GM12878 (cell line): ENCODE measurements at regions not wholly inside any gene's neighbourhood (a gene's known extent, or its start where the extent isn't known, plus 50 kb on each side); places are given as distances from the start of the nearest gene placed in this dataset.

ENCODE experiments used
- ATAC-seq: fragments of 200-7000 bp; cut with Tn5 transposase; 3 replicates; pipeline ENCODE4 v1.9.1; 2020; ENCODE audit warnings: mild to moderate bottlenecking, moderate library complexity
- BruUV-seq: library from RNA; stranded (reverse); fragments of 400-500 nt; replicated peaks from 2 replicates; lab custom pipeline; 2021; lab: Mats Ljungman, UMichigan
- CTCF ChIA-PET: fragments of 300-600 bp; sonication (Branson Sonifier 250); formaldehyde crosslinking; extraction: SDS; loops from one replicate; lab custom pipeline; 2021; ENCODE audit warnings: inconsistent platforms; lab: Yijun Ruan, JAX
- POLR2A ChIA-PET: fragments of 350-600 bp; formaldehyde crosslinking; extraction: SDS; loops from one replicate; lab custom pipeline; 2021; ENCODE audit warnings: inconsistent platforms; lab: Charles Lee
- RAD21 ChIA-PET: fragments of 300-600 bp; sonication (Branson Sonifier 250); formaldehyde crosslinking; loops from one replicate; lab custom pipeline; 2023; ENCODE audit warnings: antibody characterized with exemption; ENCODE audit not compliant: unreplicated experiment; lab: Charles Lee
- SMC1A ChIA-PET: fragments of 300-600 bp; sonication (Branson Sonifier 250); formaldehyde crosslinking; loops from one replicate; lab custom pipeline; 2023; ENCODE audit not compliant: unreplicated experiment, uncharacterized antibody; lab: Charles Lee
- DNase-seq: peaks from one replicate; pipeline ENCODE4 v3.0.0-alpha.2; 2011; ENCODE audit warnings: low read depth, low spot score
- FAIRE-seq: peaks from 3 replicates; lab custom pipeline; 2011; peaks lifted over from hg19 to GRCh38; lab: Jason Lieb, UNC
- H2AFZ ChIP-seq: 2 replicates; pipeline ENCODE4 v1.6.0; 2011; ENCODE audit warnings: low read depth, low read length, control low read depth; ENCODE audit not compliant: control insufficient read depth
- H3K27ac ChIP-seq: 2 replicates; pipeline ENCODE4 v1.5.1; 2011; ENCODE audit warnings: control low read depth; ENCODE audit not compliant: control insufficient read depth, insufficient read depth
- H3K27me3 ChIP-seq, 2 experiments: replicated peaks in 1 of 2; 2 replicates each; pipeline versions ENCODE4 v1.6.0 to v1.6.1; 2011; ENCODE audit warnings: low read length in 1 of 2; ENCODE audit not compliant: control insufficient read depth in 2 of 2, insufficient read depth in 2 of 2
- H3K36me3 ChIP-seq, 2 experiments: 2 replicates each; pipeline ENCODE4 v1.5.1; 2011; ENCODE audit warnings: low read length in 1 of 2; ENCODE audit not compliant: control insufficient read depth in 2 of 2, insufficient read depth in 2 of 2
- H3K4me1 ChIP-seq: 2 replicates; pipeline ENCODE4 v1.6.1; 2011; ENCODE audit warnings: mild to moderate bottlenecking, low read length, moderate library complexity, mixed read lengths; ENCODE audit not compliant: control insufficient read depth, insufficient read depth
- H3K4me2 ChIP-seq: 2 replicates; pipeline ENCODE4 v1.6.0; 2011; ENCODE audit warnings: control low read depth; ENCODE audit not compliant: control insufficient read depth, insufficient read depth
- H3K4me3 ChIP-seq: fragments of 200-600 bp; sonication (generic); 2 replicates; pipeline ENCODE4 v1.5.1; 2016
- H3K79me2 ChIP-seq: 2 replicates; pipeline ENCODE4 v1.6.0; 2011; ENCODE audit warnings: low read length; ENCODE audit not compliant: control insufficient read depth, insufficient read depth
- H3K9ac ChIP-seq: 2 replicates; pipeline ENCODE4 v1.8.0; 2011; ENCODE audit warnings: low read length, control low read depth, mixed read lengths; ENCODE audit not compliant: control insufficient read depth, insufficient read depth
- H3K9me3 ChIP-seq: replicated peaks from 3 replicates; pipeline ENCODE4 v1.5.1; 2011; ENCODE audit warnings: mild to moderate bottlenecking, low read length; ENCODE audit not compliant: control insufficient read depth, insufficient read depth
- H4K20me1 ChIP-seq: 2 replicates; pipeline ENCODE4 v1.6.0; 2011; ENCODE audit not compliant: control insufficient read depth, insufficient read depth
- ATF7 ChIP-seq: fragments of 450-650 bp; IDR thresholded peaks from 2 replicates; pipeline ENCODE4 v1.6.1; 2016; ENCODE audit warnings: low read depth, mild to moderate bottlenecking
- CBX5 ChIP-seq: sonication (generic); IDR thresholded peaks from 2 replicates; pipeline ENCODE4 v1.6.1; 2016; ENCODE audit warnings: low read depth, moderate library complexity, mild to moderate bottlenecking, inconsistent platforms
- CUX1 ChIP-seq: IDR thresholded peaks from 2 replicates; pipeline ENCODE4 v1.6.1; 2012; ENCODE audit warnings: improper control_type of control experiment, low read depth, low read length; ENCODE audit not compliant: insufficient replicate concordance
- ESRRA ChIP-seq: IDR thresholded peaks from 2 replicates; pipeline ENCODE4 v1.6.1; 2012; ENCODE audit warnings: mild to moderate bottlenecking, low read length, improper control_type of control experiment
- PBX3 ChIP-seq: IDR thresholded peaks from 2 replicates; pipeline ENCODE4 v1.6.1; 2011; ENCODE audit warnings: mild to moderate bottlenecking, low read depth, low read length, moderate library complexity; ENCODE audit not compliant: insufficient replicate concordance
- POLR2A ChIP-seq: IDR thresholded peaks from 2 replicates; pipeline ENCODE4 v1.6.1; 2011; ENCODE audit warnings: low read depth, mild to moderate bottlenecking, low read length
- POLR2AphosphoS5 ChIP-seq: IDR thresholded peaks from 2 replicates; pipeline ENCODE4 v1.6.1; 2011; ENCODE audit warnings: mild to moderate bottlenecking, low read length, inconsistent platforms
- RELB ChIP-seq: fragments of 450-650 bp; IDR thresholded peaks from 2 replicates; pipeline ENCODE4 v1.6.1; 2017; ENCODE audit warnings: low read depth, mild to moderate bottlenecking, moderate library complexity
- SMARCA5 ChIP-seq: fragments of 450-650 bp; IDR thresholded peaks from 2 replicates; pipeline ENCODE4 v1.6.1; 2017; ENCODE audit warnings: mild to moderate bottlenecking
- SREBF1 ChIP-seq: IDR thresholded peaks from 2 replicates; pipeline ENCODE4 v1.6.1; 2012; ENCODE audit warnings: mild to moderate bottlenecking, low read length
- SUPT20H ChIP-seq: IDR thresholded peaks from 2 replicates; pipeline ENCODE4 v1.6.1; 2011; ENCODE audit warnings: low read depth, mild to moderate bottlenecking, low read length, moderate library complexity, borderline replicate concordance; ENCODE audit not compliant: control insufficient read depth
- USF2 ChIP-seq: IDR thresholded peaks from 2 replicates; pipeline ENCODE4 v1.6.1; 2011; ENCODE audit warnings: low read depth, low read length, improper control_type of control experiment, borderline replicate concordance
- YBX1 ChIP-seq: fragments of 450-650 bp; IDR thresholded peaks from 2 replicates; pipeline ENCODE4 v1.6.1; 2016; ENCODE audit warnings: antibody characterized with exemption
- WGBS: methylation state at CpG from one replicate; pipeline ENCODE4 v1.1.6; 2016; ENCODE audit warnings: low lambda C conversion rate; ENCODE audit not compliant: insufficient replicate concordance, insufficient coverage; ENCODE audit errors: missing lambda C conversion rate; 5-methylcytosine and 5-hydroxymethylcytosine counted together
- in situ Hi-C: fragments of 300-500 bp; cut with MboI; formaldehyde crosslinking; loops from 9 replicates; pipeline ENCODE4 v1.14.3; 2018; ENCODE audit warnings: mixed read lengths
- intact Hi-C: fragments of 100-400 bp; cut with micrococcal nuclease; formaldehyde crosslinking; loops from one replicate; pipeline ENCODE4 v1.14.2; 2022; ENCODE audit not compliant: unreplicated experiment
- TF ChIP-seq, protein P1 (sequence below), 3 experiments: IDR thresholded peaks in 2 of 3; conservative IDR thresholded peaks in 1 of 3; 2 replicates each; pipeline ENCODE4 v1.5.1; 2011; ENCODE audit warnings: low read depth in 3 of 3, low read length in 3 of 3, mild to moderate bottlenecking in 3 of 3, control low read depth in 2 of 3, moderate library complexity in 2 of 3, inconsistent platforms in 1 of 3, mixed read lengths in 1 of 3; ENCODE audit not compliant: control insufficient read depth in 2 of 3, insufficient read depth in 1 of 3; ENCODE audit errors: extremely low read depth in 1 of 3

DNA sequence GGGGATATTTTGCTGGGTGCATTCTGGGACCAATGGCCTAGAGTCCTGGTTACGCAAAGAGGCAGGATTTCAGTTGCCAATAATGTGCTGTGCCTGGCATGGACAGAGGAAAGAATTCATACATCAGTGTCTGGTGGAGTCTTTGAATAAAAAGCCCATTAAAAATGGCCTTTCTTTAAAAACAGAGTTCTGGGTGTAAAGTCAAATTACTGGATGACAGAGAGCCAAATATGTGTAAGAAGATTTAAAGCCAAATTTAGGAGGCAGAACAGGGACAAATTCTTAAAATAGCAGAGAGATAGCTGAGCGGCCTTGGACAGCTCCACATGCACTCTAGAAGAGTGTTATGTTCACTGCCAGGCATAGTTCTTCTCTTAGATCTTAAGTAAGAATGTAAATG lies 60.8 kb upstream of the MEOX2 start:
- intact Hi-C loops (no loop called here), in situ Hi-C loops (no loop called here)
- H3K36me3 ChIP-seq = no peaks in the 10 kb centered on the region
- no TSS peak for BruUV-seq
- H3K27me3 ChIP-seq = no peaks in the 10 kb centered on the region
- ChIA-PET POLR2A (no interaction called here), RAD21 (no interaction called here), SMC1A (no interaction called here), CTCF (no interaction called here)
- no peak for ATAC-seq
- H3K9ac ChIP-seq = no peak overlapping the region
- no peak overlapping the region for H3K4me3 ChIP-seq
- H3K27ac ChIP-seq = no peak overlapping the region
- no peak for DNase-seq
- H4K20me1 ChIP-seq = no peaks in the 10 kb centered on the region
- no peak overlapping the region for H2AFZ ChIP-seq
- H3K4me1 ChIP-seq = no peaks in the 10 kb centered on the region
- FAIRE-seq = no peak
- H3K4me2 ChIP-seq = no peak overlapping the region
- no peaks in the 10 kb centered on the region for H3K79me2 ChIP-seq
- WGBS = 14% methylated on average over 2 of the region's 2 CpGs
- no peaks in the 10 kb centered on the region for H3K9me3 ChIP-seq
- TF ChIP-seq, protein P1, sequence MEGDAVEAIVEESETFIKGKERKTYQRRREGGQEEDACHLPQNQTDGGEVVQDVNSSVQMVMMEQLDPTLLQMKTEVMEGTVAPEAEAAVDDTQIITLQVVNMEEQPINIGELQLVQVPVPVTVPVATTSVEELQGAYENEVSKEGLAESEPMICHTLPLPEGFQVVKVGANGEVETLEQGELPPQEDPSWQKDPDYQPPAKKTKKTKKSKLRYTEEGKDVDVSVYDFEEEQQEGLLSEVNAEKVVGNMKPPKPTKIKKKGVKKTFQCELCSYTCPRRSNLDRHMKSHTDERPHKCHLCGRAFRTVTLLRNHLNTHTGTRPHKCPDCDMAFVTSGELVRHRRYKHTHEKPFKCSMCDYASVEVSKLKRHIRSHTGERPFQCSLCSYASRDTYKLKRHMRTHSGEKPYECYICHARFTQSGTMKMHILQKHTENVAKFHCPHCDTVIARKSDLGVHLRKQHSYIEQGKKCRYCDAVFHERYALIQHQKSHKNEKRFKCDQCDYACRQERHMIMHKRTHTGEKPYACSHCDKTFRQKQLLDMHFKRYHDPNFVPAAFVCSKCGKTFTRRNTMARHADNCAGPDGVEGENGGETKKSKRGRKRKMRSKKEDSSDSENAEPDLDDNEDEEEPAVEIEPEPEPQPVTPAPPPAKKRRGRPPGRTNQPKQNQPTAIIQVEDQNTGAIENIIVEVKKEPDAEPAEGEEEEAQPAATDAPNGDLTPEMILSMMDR (IDR thresholded peaks at IDR 0.05 in 2 of 3, conservative IDR thresholded peaks at IDR 0.05 in 1 of 3; ENCODE audit: control insufficient read depth in 2 of 3, extremely low read depth in 1 of 3, insufficient read depth in 1 of 3, low read depth in 3 of 3, low read length in 3 of 3) = no peak
- TF ChIP-seq RELB (no peak), YBX1 (no peak), SMARCA5 (no peak), ESRRA (no peak), POLR2A (no peak), SUPT20H (no peak), SREBF1 (no peak), CUX1 (no peak), POLR2AphosphoS5 (no peak), USF2 (no peak), CBX5 (no peak), ATF7 (no peak), PBX3 (no peak)
